DOHH2 (cell line): ENCODE measurements at regions not wholly inside any gene's neighbourhood (a gene's known extent, or its start where the extent isn't known, plus 50 kb on each side); places are given as distances from the start of the nearest gene placed in this dataset.

Experiments
- EZH2phosphoT487 ChIP-seq: fragments of 200-600 bp; sonication (generic); IDR thresholded peaks from 2 replicates; pipeline ENCODE4 v1.6.1; 2017; ENCODE audit warnings: borderline replicate concordance, mild to moderate bottlenecking, antibody characterized with exemption, low read length, moderate library complexity, mixed read lengths
- TF ChIP-seq, protein P1 (sequence below): fragments of 200-600 bp; sonication (generic); IDR thresholded peaks from one replicate; pipeline ENCODE4 v1.5.1; 2014; ENCODE audit warnings: antibody characterized with exemption, mild to moderate bottlenecking, low read depth, low read length; ENCODE audit not compliant: poor library complexity, severe bottlenecking

DNA sequence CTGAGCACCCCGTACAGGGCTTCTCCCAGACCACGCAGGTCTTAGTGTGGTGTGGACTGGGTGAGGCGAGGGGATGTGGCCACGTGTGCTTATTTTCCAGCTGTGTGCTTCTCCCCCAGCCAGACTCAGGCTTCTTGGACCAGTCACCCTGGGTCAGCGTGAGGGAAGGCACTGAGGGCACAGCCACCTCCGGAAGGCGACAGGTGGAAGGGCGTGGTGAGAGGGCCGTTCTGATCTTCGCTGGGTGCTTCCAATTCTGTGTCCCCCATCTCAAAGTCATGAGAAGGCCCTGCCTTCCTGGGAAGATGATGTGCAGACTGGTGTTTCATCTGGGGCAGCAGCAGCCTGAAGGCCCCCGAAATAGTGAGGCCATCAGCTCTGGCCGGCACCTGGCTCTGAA, 169.7 kb upstream of the MYCN start:
- TF ChIP-seq, protein P1, sequence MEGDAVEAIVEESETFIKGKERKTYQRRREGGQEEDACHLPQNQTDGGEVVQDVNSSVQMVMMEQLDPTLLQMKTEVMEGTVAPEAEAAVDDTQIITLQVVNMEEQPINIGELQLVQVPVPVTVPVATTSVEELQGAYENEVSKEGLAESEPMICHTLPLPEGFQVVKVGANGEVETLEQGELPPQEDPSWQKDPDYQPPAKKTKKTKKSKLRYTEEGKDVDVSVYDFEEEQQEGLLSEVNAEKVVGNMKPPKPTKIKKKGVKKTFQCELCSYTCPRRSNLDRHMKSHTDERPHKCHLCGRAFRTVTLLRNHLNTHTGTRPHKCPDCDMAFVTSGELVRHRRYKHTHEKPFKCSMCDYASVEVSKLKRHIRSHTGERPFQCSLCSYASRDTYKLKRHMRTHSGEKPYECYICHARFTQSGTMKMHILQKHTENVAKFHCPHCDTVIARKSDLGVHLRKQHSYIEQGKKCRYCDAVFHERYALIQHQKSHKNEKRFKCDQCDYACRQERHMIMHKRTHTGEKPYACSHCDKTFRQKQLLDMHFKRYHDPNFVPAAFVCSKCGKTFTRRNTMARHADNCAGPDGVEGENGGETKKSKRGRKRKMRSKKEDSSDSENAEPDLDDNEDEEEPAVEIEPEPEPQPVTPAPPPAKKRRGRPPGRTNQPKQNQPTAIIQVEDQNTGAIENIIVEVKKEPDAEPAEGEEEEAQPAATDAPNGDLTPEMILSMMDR = no peak
- TF ChIP-seq EZH2phosphoT487 = no peak
